ENCODE measurements at regions not wholly inside any gene's neighbourhood (a gene's known extent, or its start where the extent isn't known, plus 50 kb on each side); places are given as distances from the start of the nearest gene placed in this dataset.

- TF ChIP-seq, protein P1, sequence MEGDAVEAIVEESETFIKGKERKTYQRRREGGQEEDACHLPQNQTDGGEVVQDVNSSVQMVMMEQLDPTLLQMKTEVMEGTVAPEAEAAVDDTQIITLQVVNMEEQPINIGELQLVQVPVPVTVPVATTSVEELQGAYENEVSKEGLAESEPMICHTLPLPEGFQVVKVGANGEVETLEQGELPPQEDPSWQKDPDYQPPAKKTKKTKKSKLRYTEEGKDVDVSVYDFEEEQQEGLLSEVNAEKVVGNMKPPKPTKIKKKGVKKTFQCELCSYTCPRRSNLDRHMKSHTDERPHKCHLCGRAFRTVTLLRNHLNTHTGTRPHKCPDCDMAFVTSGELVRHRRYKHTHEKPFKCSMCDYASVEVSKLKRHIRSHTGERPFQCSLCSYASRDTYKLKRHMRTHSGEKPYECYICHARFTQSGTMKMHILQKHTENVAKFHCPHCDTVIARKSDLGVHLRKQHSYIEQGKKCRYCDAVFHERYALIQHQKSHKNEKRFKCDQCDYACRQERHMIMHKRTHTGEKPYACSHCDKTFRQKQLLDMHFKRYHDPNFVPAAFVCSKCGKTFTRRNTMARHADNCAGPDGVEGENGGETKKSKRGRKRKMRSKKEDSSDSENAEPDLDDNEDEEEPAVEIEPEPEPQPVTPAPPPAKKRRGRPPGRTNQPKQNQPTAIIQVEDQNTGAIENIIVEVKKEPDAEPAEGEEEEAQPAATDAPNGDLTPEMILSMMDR (conservative IDR thresholded peaks at IDR 0.05 in 1 of 2, IDR thresholded peaks at IDR 0.05 in 1 of 2; ENCODE audit: extremely low read depth in 1 of 2, insufficient read depth in 1 of 2, low read depth in 1 of 2, low read length in 2 of 2), result no peak
- no peak for TF ChIP-seq EZH2 (IDR thresholded peaks at IDR 0.05; ENCODE audit: borderline replicate concordance, low read length)
Observed at GRCh38 chr7:83808982-83809381, 160.0 kb upstream of the SEMA3E start.

All from mammary epithelial cell (primary cell).